Nephron (organoid): ENCODE measurements at regions not wholly inside any gene's neighbourhood (a gene's known extent, or its start where the extent isn't known, plus 50 kb on each side); places are given as distances from the start of the nearest gene placed in this dataset.

Experiments
- H3K27ac Mint-ChIP-seq, 3 experiments: 2 replicates each; pipeline ENCODE4 v1.8.0; 2020; ENCODE audit warnings: mixed read lengths in 3 of 3, mild to moderate bottlenecking in 2 of 3, moderate library complexity in 1 of 3
- H3K27me3 Mint-ChIP-seq: 2 replicates; pipeline ENCODE4 v1.8.0; 2021; ENCODE audit warnings: low read depth, mild to moderate bottlenecking, moderate library complexity, mixed read lengths
- H3K36me3 Mint-ChIP-seq: 2 replicates; pipeline ENCODE4 v1.8.0; 2020; ENCODE audit warnings: low read depth, mixed read lengths
- H3K4me1 Mint-ChIP-seq: 2 replicates; pipeline ENCODE4 v1.8.0; 2020; ENCODE audit warnings: mixed read lengths
- H3K4me3 Mint-ChIP-seq, 3 experiments: 2 replicates each; pipeline ENCODE4 v1.8.0; 2020; ENCODE audit warnings: mild to moderate bottlenecking in 3 of 3, mixed read lengths in 3 of 3, moderate library complexity in 2 of 3
- H3K9me3 Mint-ChIP-seq: 2 replicates; pipeline ENCODE4 v1.8.0; 2020; ENCODE audit warnings: mixed read lengths
- CTCF ChIP-seq, 3 experiments: fragments of 200-600 bp; sonication (generic); IDR thresholded peaks; one replicate each; pipeline ENCODE4 v1.5.0; 2021; ENCODE audit warnings: antibody characterized with exemption in 3 of 3; ENCODE audit not compliant: unreplicated experiment in 3 of 3

DNA sequence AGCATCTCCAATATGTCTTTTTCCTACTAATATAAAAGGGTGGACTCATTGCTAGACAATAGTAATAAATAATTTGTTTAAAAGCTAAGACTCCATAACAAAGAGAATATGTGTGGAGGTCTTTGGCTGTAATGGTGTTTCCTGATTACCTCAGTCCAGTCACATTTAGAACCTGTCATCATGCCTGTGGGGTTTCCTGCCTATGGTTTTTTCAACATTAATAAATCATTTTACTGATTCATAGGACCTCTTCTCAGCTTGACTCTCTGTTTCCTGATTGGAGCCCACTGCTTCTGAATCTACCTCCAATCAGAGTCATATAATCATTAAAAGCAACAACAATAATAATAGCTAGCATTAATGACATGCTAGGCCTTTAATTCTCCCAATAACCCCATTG is 52.4 kb upstream of the GNAI1 start:
- Mint-ChIP-seq H3K4me3 (no peak overlapping the region), H3K4me1 (peaks cover 6% of the 10 kb centered on the region), H3K36me3 (no peaks in the 10 kb centered on the region), H3K9me3 (no peaks in the 10 kb centered on the region), H3K27ac (no peak overlapping the region), H3K27me3 (no peaks in the 10 kb centered on the region)
- TF ChIP-seq CTCF (IDR thresholded peaks at IDR 0.05; ENCODE audit: unreplicated experiment in 3 of 3): no peak

- no peak overlapping the region for H3K4me3 Mint-ChIP-seq
- H3K27me3 Mint-ChIP-seq: no peaks in the 10 kb centered on the region
- H3K9me3 Mint-ChIP-seq: no peaks in the 10 kb centered on the region
- H3K27ac Mint-ChIP-seq: no peak overlapping the region
- H3K4me1 Mint-ChIP-seq: peaks cover 6% of the 10 kb centered on the region
- no peak for TF ChIP-seq CTCF (IDR thresholded peaks at IDR 0.05; ENCODE audit: unreplicated experiment in 3 of 3)
- no peaks in the 10 kb centered on the region for H3K36me3 Mint-ChIP-seq
Measured at GRCh38 chr7:80078886-80079285, 55.7 kb upstream of the GNAI1 start.

- peak overlapping the region in 2 of 3 experiments; percentile 21 to 47 for H3K4me3 Mint-ChIP-seq
- TF ChIP-seq CTCF (IDR thresholded peaks at IDR 0.05; ENCODE audit: unreplicated experiment in 3 of 3): no peak
- no peaks in the 10 kb centered on the region for H3K27me3 Mint-ChIP-seq
Measured at GRCh38 chr7:80078159-80078731, 56.4 kb upstream of the GNAI1 start.

GRCh38 chr7:80070391-80070790 is 64.2 kb upstream of the GNAI1 start:
- no peak for TF ChIP-seq CTCF (IDR thresholded peaks at IDR 0.05; ENCODE audit: unreplicated experiment in 3 of 3)
- no peaks in the 10 kb centered on the region for H3K4me1 Mint-ChIP-seq
- no peak overlapping the region for H3K4me3 Mint-ChIP-seq
- H3K36me3 Mint-ChIP-seq: peaks cover 5% of the 10 kb centered on the region
- no peaks in the 10 kb centered on the region for H3K27me3 Mint-ChIP-seq
- H3K27ac Mint-ChIP-seq: no peak overlapping the region
- peaks cover 9% of the 10 kb centered on the region for H3K9me3 Mint-ChIP-seq

More at GRCh38 chr7:80078159-80078731, 56.4 kb upstream of the GNAI1 start:
- peak overlapping the region in 2 of 3 experiments; percentile 6 to 35 for H3K27ac Mint-ChIP-seq
- H3K9me3 Mint-ChIP-seq: no peaks in the 10 kb centered on the region
- peaks cover 6% of the 10 kb centered on the region for H3K4me1 Mint-ChIP-seq
- H3K36me3 Mint-ChIP-seq: no peaks in the 10 kb centered on the region

GRCh38 chr7:80066639-80067038 is 68.0 kb upstream of the GNAI1 start:
- no peak overlapping the region for H3K4me3 Mint-ChIP-seq
- no peaks in the 10 kb centered on the region for H3K27me3 Mint-ChIP-seq
- H3K27ac Mint-ChIP-seq: no peak overlapping the region
- H3K36me3 Mint-ChIP-seq: peaks cover 5% of the 10 kb centered on the region
- peaks cover 14% of the 10 kb centered on the region for H3K9me3 Mint-ChIP-seq
- peaks cover 4% of the 10 kb centered on the region for H3K4me1 Mint-ChIP-seq
- no peak for TF ChIP-seq CTCF (IDR thresholded peaks at IDR 0.05; ENCODE audit: unreplicated experiment in 3 of 3)

- Mint-ChIP-seq H3K27ac (peak overlapping the region; percentile 25 to 79 (median 56)), H3K36me3 (peaks cover 5% of the 10 kb centered on the region), H3K27me3 (no peaks in the 10 kb centered on the region), H3K4me1 (peaks cover 4% of the 10 kb centered on the region), H3K4me3 (peak overlapping the region in 2 of 3 experiments; percentile 54 to 60), H3K9me3 (peaks cover 15% of the 10 kb centered on the region)
- TF ChIP-seq CTCF (IDR thresholded peaks at IDR 0.05; ENCODE audit: unreplicated experiment in 3 of 3): no peak
Measured at GRCh38 chr7:80063834-80064233, 70.8 kb upstream of the GNAI1 start.
